ENCODE measurements at regions not wholly inside any gene's neighbourhood (a gene's known extent, or its start where the extent isn't known, plus 50 kb on each side); places are given as distances from the start of the nearest gene placed in this dataset.
"Not testable (repeated sequence)": the region's sequence is repeated elsewhere in the genome, so short reads cannot be mapped to it uniquely, and the experiment has no call there.

DNA sequence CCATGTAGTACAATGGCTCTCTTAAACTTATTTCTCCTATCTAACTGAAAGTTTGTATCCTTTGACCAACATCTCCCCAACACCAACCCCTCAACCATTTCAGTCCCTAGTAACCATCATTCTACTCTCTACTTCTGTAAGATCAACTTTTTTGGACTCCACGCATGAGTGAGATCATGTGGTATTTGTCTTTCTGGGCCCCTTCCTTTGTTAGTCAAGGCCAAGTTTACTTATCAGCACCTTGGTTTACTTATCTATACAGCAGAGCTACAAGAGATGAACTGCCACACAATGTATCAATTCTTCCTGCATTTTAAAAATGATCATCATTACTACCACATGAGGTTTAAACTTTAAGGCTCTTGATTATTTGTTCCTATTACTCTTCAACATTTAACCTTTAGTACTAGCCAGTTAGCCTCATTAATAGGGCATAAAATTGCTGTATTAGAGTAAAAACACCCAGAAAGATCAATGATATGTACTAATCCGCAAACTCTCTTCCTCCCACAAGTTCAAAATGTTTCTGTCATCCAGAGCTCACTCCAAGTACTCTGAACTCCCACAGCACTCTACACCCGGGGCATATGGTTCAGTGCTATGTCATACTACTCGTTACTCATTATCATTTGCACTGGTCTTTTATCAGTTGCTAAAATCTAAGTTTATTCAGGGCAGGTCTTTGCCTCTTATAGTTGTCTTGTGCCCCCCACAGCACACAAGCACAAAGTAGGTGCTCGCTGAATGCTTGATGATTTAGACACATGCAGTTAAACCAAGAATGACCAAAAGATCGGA, 145.7 kb upstream of the ADAMTS3 start:
- no peak overlapping the region for H3K4me3 ChIP-seq
- TF ChIP-seq CTCF (IDR thresholded peaks at IDR 0.05), result no peak
- H3K27ac ChIP-seq, result no peak overlapping the region
- DNase-seq (ENCODE audit: low spot score), result no peak

GRCh38 chr4:72712997-72713396, 144.0 kb upstream of the ADAMTS3 start:
- no peak overlapping the region for H3K4me3 ChIP-seq
- no peak overlapping the region for H3K27ac ChIP-seq
- TF ChIP-seq CTCF (IDR thresholded peaks at IDR 0.05), result no peak
- DNase-seq (ENCODE audit: low spot score), result no peak

DNA sequence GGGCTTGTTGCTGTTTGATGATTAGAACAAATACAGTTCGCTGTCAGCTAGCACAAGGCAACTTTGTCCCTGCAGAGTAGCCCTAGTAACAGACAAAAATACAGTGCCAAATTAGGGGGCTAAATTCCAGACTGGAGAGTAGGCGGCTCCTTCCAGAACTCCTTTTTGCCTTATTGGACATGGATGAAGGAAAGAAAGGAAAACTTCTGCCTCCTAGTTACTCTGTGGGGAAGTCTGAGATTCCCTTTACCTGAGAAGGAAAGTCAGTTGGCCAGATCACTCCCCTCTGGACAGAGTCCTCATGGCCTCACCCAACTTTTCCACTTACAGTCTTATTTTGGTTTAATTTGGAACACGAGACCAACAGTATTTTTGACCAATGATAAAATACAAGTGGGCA, 140.5 kb upstream of the ADAMTS3 start:
- DNase-seq (ENCODE audit: low spot score), result no peak
- TF ChIP-seq CTCF (IDR thresholded peaks at IDR 0.05), result no peak
- Histone ChIP-seq H3K4me3 (no peak overlapping the region), H3K27ac (no peak overlapping the region)

- TF ChIP-seq CTCF (IDR thresholded peaks at IDR 0.05), result no peak
- no peak overlapping the region for H3K4me3 ChIP-seq
- no peak for DNase-seq (ENCODE audit: low spot score)
- H3K27ac ChIP-seq, result no peak overlapping the region
Observed at GRCh38 chr4:72706684-72707083, 137.7 kb upstream of the ADAMTS3 start.

- not testable (repeated sequence) for H3K27ac ChIP-seq; DNase-seq (ENCODE audit: low spot score)
Observed at GRCh38 chr4:72704925-72705640, 136.1 kb upstream of the ADAMTS3 start.

GRCh38 chr4:72702948-72703347, 133.9 kb upstream of the ADAMTS3 start:
- DNase-seq (ENCODE audit: low spot score), result no peak
- Histone ChIP-seq H3K4me3 (no peak overlapping the region), H3K27ac (no peak overlapping the region)
- no peak for TF ChIP-seq CTCF (IDR thresholded peaks at IDR 0.05)

More at GRCh38 chr4:72704925-72705640, 136.1 kb upstream of the ADAMTS3 start:
- not testable (repeated sequence) for H3K4me3 ChIP-seq

DNA sequence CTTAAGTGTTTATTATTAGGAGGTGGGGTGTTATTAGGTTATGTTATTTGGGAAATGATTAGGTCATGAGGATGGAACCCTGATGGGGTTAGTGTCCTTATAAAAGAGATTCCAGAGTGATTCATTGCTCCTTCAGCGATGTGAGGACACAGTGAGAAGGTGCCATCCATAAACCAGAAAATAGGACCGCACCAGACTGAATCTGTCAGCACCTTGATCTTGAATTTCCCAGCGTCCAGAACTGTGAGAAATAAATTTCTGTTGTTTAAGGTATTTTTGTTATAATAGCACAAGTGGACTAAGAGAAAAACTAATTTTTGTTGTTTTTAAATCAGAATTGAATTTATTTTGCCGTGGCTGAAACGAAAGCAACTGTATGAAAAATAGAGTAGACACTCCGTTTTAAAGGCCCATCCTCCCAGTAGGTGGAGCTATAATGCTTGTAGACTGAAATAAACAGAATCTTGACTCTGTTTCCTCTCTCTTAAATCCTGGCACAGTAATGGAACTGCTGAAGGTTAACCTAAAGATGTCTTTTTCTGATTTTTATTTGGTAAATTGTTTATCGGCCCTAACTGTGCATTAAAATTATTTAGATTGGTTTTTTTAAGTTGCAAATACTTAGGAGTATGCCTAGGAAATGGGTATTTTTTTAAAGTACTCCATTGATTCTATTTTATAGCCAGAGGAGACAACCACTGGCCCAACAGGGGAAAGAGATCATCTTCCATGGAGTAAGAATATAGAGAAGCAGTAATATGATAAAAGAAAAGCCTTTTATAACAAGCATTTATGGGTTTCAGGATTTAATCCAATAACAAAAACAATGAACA, 133.2 kb upstream of the ADAMTS3 start:
- TF ChIP-seq CTCF (IDR thresholded peaks at IDR 0.05), result peak; percentile 56
- no peak for DNase-seq (ENCODE audit: low spot score)
- Histone ChIP-seq H3K4me3 (peak overlapping the region; percentile 60), H3K27ac (no peak overlapping the region)

All from coronary artery (tissue), 2 donors.